GM21576 (cell line): ENCODE measurements at regions not wholly inside any gene's neighbourhood (a gene's known extent, or its start where the extent isn't known, plus 50 kb on each side); places are given as distances from the start of the nearest gene placed in this dataset.
A peak's percentile ranks its signal among the peaks of the same experiment; 100 is the strongest.
"Not testable (repeated sequence)": the region's sequence is repeated elsewhere in the genome, so short reads cannot be mapped to it uniquely, and the experiment has no call there.

Source experiments
- ATAC-seq: cut with Tn5 transposase; IDR thresholded peaks from one replicate; pipeline ENCODE4 v1.9.1; 2021; ENCODE audit warnings: mild to moderate bottlenecking, moderate library complexity; ENCODE audit not compliant: unreplicated experiment

GRCh38 chr9:3660936-3661335, 135.1 kb upstream of the RFX3 start:
- ATAC-seq = no peak

- no peak for ATAC-seq
Measured at GRCh38 chr9:3659647-3660046, 133.8 kb upstream of the RFX3 start.

- no peak for ATAC-seq
Measured at GRCh38 chr9:3658964-3659363, 133.2 kb upstream of the RFX3 start.

- peak; percentile 56 for ATAC-seq
Measured at GRCh38 chr9:3656224-3656623, 130.4 kb upstream of the RFX3 start.

- ATAC-seq = peak; percentile 49
Measured at GRCh38 chr9:3650994-3651622, 125.3 kb upstream of the RFX3 start.

- no peak for ATAC-seq
Measured at GRCh38 chr9:3648722-3649246, 123.0 kb upstream of the RFX3 start.

- no peak for ATAC-seq
Measured at GRCh38 chr9:3648266-3648665, 122.5 kb upstream of the RFX3 start.

GRCh38 chr9:3647652-3648051, 121.9 kb upstream of the RFX3 start:
- ATAC-seq = no peak

GRCh38 chr9:3646226-3646625, 120.4 kb upstream of the RFX3 start:
- no peak for ATAC-seq

GRCh38 chr9:3642075-3642474, 116.3 kb upstream of the RFX3 start:
- not testable (repeated sequence) for ATAC-seq

- no peak for ATAC-seq
Measured at GRCh38 chr9:3629495-3629894, 103.7 kb upstream of the RFX3 start.

- no peak for ATAC-seq
Measured at GRCh38 chr9:3628239-3628638, 102.4 kb upstream of the RFX3 start.

- peak; percentile 77 for ATAC-seq
Measured at GRCh38 chr9:3608011-3608410, 82.2 kb upstream of the RFX3 start.

- ATAC-seq = no peak
Measured at GRCh38 chr9:3600672-3601071, 74.9 kb upstream of the RFX3 start.

GRCh38 chr9:3597792-3598191, 72.0 kb upstream of the RFX3 start:
- no peak for ATAC-seq

- no peak for ATAC-seq
Measured at GRCh38 chr9:3586066-3586465, 60.3 kb upstream of the RFX3 start.

- no peak for ATAC-seq
Measured at GRCh38 chr9:3585606-3586005, 59.8 kb upstream of the RFX3 start.

- no peak for ATAC-seq
Measured at GRCh38 chr9:3578786-3579185, 53.0 kb upstream of the RFX3 start.

- ATAC-seq = no peak
Measured at GRCh38 chr9:3576328-3576727, 50.5 kb upstream of the RFX3 start.

- no peak for ATAC-seq
Measured at GRCh38 chr9:3575821-3576220, 50.0 kb upstream of the RFX3 start.
